ENCODE measurements at regions not wholly inside any gene's neighbourhood (a gene's known extent, or its start where the extent isn't known, plus 50 kb on each side); places are given as distances from the start of the nearest gene placed in this dataset.

DNA sequence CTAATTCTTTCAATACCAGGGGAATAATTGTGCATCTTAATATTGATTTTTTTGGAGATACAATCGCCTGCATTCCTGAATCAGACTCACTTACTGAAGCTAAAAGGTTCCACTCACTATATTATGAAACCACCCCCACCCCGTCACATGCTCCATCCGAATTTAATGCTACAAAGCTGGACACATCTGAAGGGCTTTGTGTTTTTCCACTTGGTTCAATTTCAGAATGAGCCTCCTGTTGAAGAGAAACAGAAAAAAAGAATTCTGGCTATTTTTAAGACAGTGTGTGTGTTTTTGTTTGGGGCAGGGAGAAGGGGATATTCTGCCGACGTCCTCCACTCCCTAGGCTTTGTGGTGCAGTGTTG is 165.5 kb upstream of the TBX20 start:
- TF ChIP-seq, protein P1, sequence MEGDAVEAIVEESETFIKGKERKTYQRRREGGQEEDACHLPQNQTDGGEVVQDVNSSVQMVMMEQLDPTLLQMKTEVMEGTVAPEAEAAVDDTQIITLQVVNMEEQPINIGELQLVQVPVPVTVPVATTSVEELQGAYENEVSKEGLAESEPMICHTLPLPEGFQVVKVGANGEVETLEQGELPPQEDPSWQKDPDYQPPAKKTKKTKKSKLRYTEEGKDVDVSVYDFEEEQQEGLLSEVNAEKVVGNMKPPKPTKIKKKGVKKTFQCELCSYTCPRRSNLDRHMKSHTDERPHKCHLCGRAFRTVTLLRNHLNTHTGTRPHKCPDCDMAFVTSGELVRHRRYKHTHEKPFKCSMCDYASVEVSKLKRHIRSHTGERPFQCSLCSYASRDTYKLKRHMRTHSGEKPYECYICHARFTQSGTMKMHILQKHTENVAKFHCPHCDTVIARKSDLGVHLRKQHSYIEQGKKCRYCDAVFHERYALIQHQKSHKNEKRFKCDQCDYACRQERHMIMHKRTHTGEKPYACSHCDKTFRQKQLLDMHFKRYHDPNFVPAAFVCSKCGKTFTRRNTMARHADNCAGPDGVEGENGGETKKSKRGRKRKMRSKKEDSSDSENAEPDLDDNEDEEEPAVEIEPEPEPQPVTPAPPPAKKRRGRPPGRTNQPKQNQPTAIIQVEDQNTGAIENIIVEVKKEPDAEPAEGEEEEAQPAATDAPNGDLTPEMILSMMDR (IDR thresholded peaks at IDR 0.05 in 4 of 5, conservative IDR thresholded peaks at IDR 0.05 in 1 of 5) = no peak
- TF ChIP-seq POLR2A (IDR thresholded peaks at IDR 0.05) = no peak

Data from gastrocnemius medialis (tissue), 4 donors.